HepG2 (cell line): ENCODE measurements at regions not wholly inside any gene's neighbourhood (a gene's known extent, or its start where the extent isn't known, plus 50 kb on each side); places are given as distances from the start of the nearest gene placed in this dataset.
"Not testable (repeated sequence)": the region's sequence is repeated elsewhere in the genome, so short reads cannot be mapped to it uniquely, and the experiment has no call there.

Experiments used
- ATAC-seq: fragments of 200-7000 bp; cut with Tn5 transposase; 3 replicates; pipeline ENCODE4 v1.9.1; 2020; ENCODE audit warnings: mild to moderate bottlenecking, moderate library complexity
- BruUV-seq: library from RNA; stranded (reverse); fragments of 400-500 nt; replicated peaks from 2 replicates; lab custom pipeline; 2021; lab: Mats Ljungman, UMichigan
- CTCF ChIA-PET: fragments of 300-600 bp; formaldehyde crosslinking; extraction: SDS; loops from one replicate; lab custom pipeline; 2021; ENCODE audit warnings: low total read pairs, inconsistent platforms, low intra/inter-chr PET ratio; lab: Yijun Ruan, JAX
- POLR2A ChIA-PET: fragments of 350-600 bp; sonication (Branson Sonifier 250); formaldehyde crosslinking; loops from one replicate; lab custom pipeline; 2020; ENCODE audit warnings: antibody characterized with exemption, inconsistent platforms; lab: Yijun Ruan, JAX
- DNase-seq: peaks from one replicate; pipeline ENCODE4 v3.0.0-alpha.2; 2015; ENCODE audit warnings: low spot score
- FAIRE-seq: peaks from 3 replicates; lab custom pipeline; 2011; peaks lifted over from hg19 to GRCh38; lab: Jason Lieb, UNC
- H2AFZ ChIP-seq: one replicate; pipeline ENCODE4 v1.6.1; 2011; ENCODE audit warnings: low read length, inconsistent platforms
- H3K27ac ChIP-seq: fragments of 300-600 bp; 3 replicates; pipeline ENCODE4 v1.8.0; 2011; ENCODE audit warnings: mixed run types, mild to moderate bottlenecking, mixed read lengths, low read length, inconsistent platforms; ENCODE audit not compliant: insufficient read depth; ENCODE audit errors: extremely low read length
- H3K27me3 ChIP-seq, 2 experiments: fragments of 200-600 bp in 1 of 2; 2 replicates in 1 of 2; 3 replicates in 1 of 2; pipeline versions ENCODE4 v1.6.0 to v1.8.0; 2011; ENCODE audit warnings: low read length in 2 of 2, mild to moderate bottlenecking in 2 of 2, moderate library complexity in 2 of 2, inconsistent platforms in 1 of 2; ENCODE audit not compliant: insufficient read depth in 2 of 2, control insufficient read depth in 1 of 2
- H3K36me3 ChIP-seq, 2 experiments: fragments of 200-600 bp in 1 of 2; replicated peaks in 1 of 2; 2 replicates in 1 of 2; 3 replicates in 1 of 2; pipeline versions ENCODE4 v1.5.1 to v1.8.0; 2011; ENCODE audit warnings: low read length in 2 of 2, inconsistent platforms in 1 of 2; ENCODE audit not compliant: insufficient read depth in 2 of 2, control insufficient read depth in 1 of 2
- H3K4me1 ChIP-seq: 2 replicates; pipeline ENCODE4 v1.5.1; 2012; ENCODE audit warnings: low read length, inconsistent platforms; ENCODE audit not compliant: insufficient read depth
- H3K4me2 ChIP-seq: 2 replicates; pipeline ENCODE4 v1.6.0; 2011; ENCODE audit warnings: low read depth, low read length, inconsistent platforms
- H3K4me3 ChIP-seq, 3 experiments: fragments of 200-600 bp in 1 of 3; sonication (generic), shearing (Covaris generic) in 1 of 3; replicated peaks in 1 of 3; 2 replicates each; pipeline ENCODE4 v1.5.1; 2011 to 2016; ENCODE audit warnings: low read length in 3 of 3, inconsistent platforms in 2 of 3, low read depth in 2 of 3, mild to moderate bottlenecking in 2 of 3, control low read depth in 1 of 3, mixed read lengths in 1 of 3; ENCODE audit not compliant: insufficient read depth in 1 of 3
- H3K79me2 ChIP-seq: one replicate; pipeline ENCODE4 v1.6.1; 2011; ENCODE audit warnings: low read length, inconsistent platforms; ENCODE audit not compliant: insufficient read depth
- H3K9ac ChIP-seq: 2 replicates; pipeline ENCODE4 v1.6.0; 2011; ENCODE audit warnings: mild to moderate bottlenecking, low read depth, low read length, inconsistent platforms; ENCODE audit not compliant: insufficient read depth
- H3K9me3 ChIP-seq: 2 replicates; pipeline ENCODE4 v1.5.1; 2012; ENCODE audit warnings: mild to moderate bottlenecking, low read length
- H4K20me1 ChIP-seq: 2 replicates; pipeline ENCODE4 v1.6.0; 2011; ENCODE audit warnings: inconsistent platforms, mild to moderate bottlenecking, low read length, moderate library complexity; ENCODE audit not compliant: insufficient read depth
- GATA4 ChIP-seq: sonication (generic); IDR thresholded peaks from 2 replicates; pipeline ENCODE4 v1.6.1; 2016; ENCODE audit warnings: antibody characterized with exemption, low read depth, borderline replicate concordance
- PPARG ChIP-seq: conservative IDR thresholded peaks from 2 replicates; pipeline ENCODE4 v1.6.1; 2016; ENCODE audit warnings: missing biosample characterization, missing genetic modification reagents
- ZFP90 ChIP-seq: sonication (generic); formaldehyde crosslinking; IDR thresholded peaks from 2 replicates; pipeline ENCODE4 v1.8.0; 2022; ENCODE audit warnings: missing genetic modification reagents, mild to moderate bottlenecking, inconsistent platforms, borderline replicate concordance
- ZNF264 ChIP-seq: sonication (generic); formaldehyde crosslinking; IDR thresholded peaks from 2 replicates; pipeline ENCODE4 v1.4.0; 2020; ENCODE audit warnings: missing genetic modification reagents
- ZNF709 ChIP-seq: sonication (generic); formaldehyde crosslinking; IDR thresholded peaks from 2 replicates; pipeline ENCODE4 v1.5.0; 2020; ENCODE audit warnings: mild to moderate bottlenecking, missing genetic modification reagents
- WGBS: methylation state at CpG from one replicate; pipeline ENCODE4 v1.1.6; 2017; ENCODE audit warnings: low lambda C conversion rate; 5-methylcytosine and 5-hydroxymethylcytosine counted together
- in situ Hi-C: cut with HindIII; loops from 2 replicates; pipeline ENCODE4 v1.10.0; 2017; ENCODE audit warnings: low pct_unique_long_range_greater_than_20kb; ENCODE audit not compliant: extremely low pct_ligation_motif_present
- intact Hi-C: fragments of 100-400 bp; cut with micrococcal nuclease; formaldehyde crosslinking; loops from one replicate; pipeline ENCODE4 v1.10.0; 2022; ENCODE audit not compliant: unreplicated experiment

DNA sequence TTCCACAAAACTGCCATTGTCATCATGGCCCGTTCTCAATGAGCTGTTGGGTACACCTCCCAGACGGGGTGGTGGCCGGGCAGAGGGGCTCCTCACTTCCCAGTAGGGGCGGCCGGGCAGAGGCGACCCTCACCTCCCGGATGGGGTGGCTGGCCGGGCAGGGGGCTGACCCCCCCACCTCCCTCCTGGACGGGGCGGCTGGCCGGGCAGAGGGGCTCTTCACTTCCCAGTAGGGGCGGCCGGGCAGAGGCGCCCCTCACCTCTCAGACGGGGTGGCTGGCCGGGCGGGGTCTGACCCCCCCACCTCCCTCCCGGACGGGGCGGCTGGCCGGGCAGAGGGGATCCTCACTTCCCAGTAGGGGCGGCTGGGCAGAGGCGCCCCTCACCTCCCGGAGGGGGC lies 176.9 kb upstream of the FBXL17 start:
- H3K4me2 ChIP-seq, H3K4me1 ChIP-seq, H3K9ac ChIP-seq, POLR2A ChIA-PET, H3K4me3 ChIP-seq, BruUV-seq, H3K79me2 ChIP-seq, ATAC-seq, H3K9me3 ChIP-seq, intact Hi-C loops, CTCF ChIA-PET, FAIRE-seq, H3K27me3 ChIP-seq, H3K27ac ChIP-seq, DNase-seq, H4K20me1 ChIP-seq, H3K36me3 ChIP-seq, H2AFZ ChIP-seq, in situ Hi-C loops: not testable (repeated sequence)
- 84% methylated on average over 7 of the region's 24 CpGs for WGBS

DNA sequence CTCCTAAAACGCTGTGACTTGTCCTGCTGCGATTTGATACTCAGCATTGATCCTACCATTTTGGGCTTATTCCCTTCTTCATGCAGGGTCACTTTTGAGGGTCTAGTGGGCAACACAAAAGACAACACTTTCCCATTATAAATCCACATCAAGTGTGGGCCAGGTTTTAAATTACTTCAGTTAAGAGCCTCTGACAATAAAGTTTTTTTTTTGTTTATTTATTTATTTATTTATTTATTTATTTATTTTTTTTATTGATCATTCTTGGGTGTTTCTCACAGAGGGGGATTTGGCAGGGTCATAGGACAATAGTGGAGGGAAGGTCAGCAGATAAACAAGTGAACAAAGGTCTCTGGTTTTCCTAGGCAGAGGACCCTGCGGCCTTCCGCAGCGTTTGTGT lies 176.2 kb upstream of the FBXL17 start:
- in situ Hi-C loops, FAIRE-seq: not testable (repeated sequence)

DNA sequence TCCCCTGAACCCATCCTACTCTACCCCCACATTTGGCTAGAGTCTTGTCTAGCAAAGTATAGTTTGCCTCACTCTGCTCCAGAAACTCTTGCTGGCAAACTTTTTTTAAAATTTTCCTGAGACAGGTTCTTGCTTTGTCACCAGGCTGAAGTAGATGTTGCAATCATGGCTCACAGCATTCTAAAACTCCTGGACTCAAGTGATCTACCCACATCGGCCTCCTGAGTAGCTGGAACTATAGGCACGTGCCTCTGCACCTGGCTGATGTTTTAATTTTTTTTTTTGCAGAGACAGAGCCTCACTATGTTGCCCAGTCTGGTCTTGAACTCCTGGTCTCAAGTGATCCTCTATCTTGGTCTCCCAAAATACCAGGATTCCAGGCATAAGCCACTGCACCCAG lies 175.8 kb upstream of the FBXL17 start:
- Histone ChIP-seq H3K4me2 (no peak overlapping the region), H3K27ac (no peak overlapping the region), H3K4me3 (no peak overlapping the region), H3K27me3 (no peaks in the 10 kb centered on the region), H2AFZ (no peak overlapping the region), H4K20me1 (no peaks in the 10 kb centered on the region), H3K36me3 (no peaks in the 10 kb centered on the region), H3K79me2 (no peaks in the 10 kb centered on the region), H3K4me1 (no peaks in the 10 kb centered on the region), H3K9me3 (no peaks in the 10 kb centered on the region)
- FAIRE-seq (no peak), ATAC-seq (no peak), DNase-seq (no peak)
- in situ Hi-C loops (no loop called here), intact Hi-C loops (no loop called here)
- no TSS peak for BruUV-seq
- CTCF ChIA-PET, result no interaction called here
- POLR2A ChIA-PET, result no interaction called here
- 0% methylated on average over 2 of the region's 2 CpGs for WGBS
- TF ChIP-seq ZNF709 (CRISPR knock-in tag) (no peak), ZFP90 (CRISPR knock-in tag) (no peak), ZNF264 (CRISPR knock-in tag) (no peak), PPARG (CRISPR knock-in tag) (no peak), GATA4 (no peak)
- TF ChIP-seq, all 625 proteins: peak for 0
- no peak overlapping the region for H3K9ac ChIP-seq

More for the DNA sequence above, 176.2 kb upstream of the FBXL17 start:
- H3K27me3 ChIP-seq, H2AFZ ChIP-seq, POLR2A ChIA-PET, H3K4me2 ChIP-seq, H3K36me3 ChIP-seq, CTCF ChIA-PET, H3K9ac ChIP-seq, H3K4me1 ChIP-seq, H4K20me1 ChIP-seq, H3K79me2 ChIP-seq, H3K27ac ChIP-seq, H3K9me3 ChIP-seq, intact Hi-C loops, DNase-seq, ATAC-seq, BruUV-seq, H3K4me3 ChIP-seq: not testable (repeated sequence)
- WGBS, result 27% methylated on average over 2 of the region's 5 CpGs
